ENCODE measurements at regions not wholly inside any gene's neighbourhood (a gene's known extent, or its start where the extent isn't known, plus 50 kb on each side); places are given as distances from the start of the nearest gene placed in this dataset.

DNA sequence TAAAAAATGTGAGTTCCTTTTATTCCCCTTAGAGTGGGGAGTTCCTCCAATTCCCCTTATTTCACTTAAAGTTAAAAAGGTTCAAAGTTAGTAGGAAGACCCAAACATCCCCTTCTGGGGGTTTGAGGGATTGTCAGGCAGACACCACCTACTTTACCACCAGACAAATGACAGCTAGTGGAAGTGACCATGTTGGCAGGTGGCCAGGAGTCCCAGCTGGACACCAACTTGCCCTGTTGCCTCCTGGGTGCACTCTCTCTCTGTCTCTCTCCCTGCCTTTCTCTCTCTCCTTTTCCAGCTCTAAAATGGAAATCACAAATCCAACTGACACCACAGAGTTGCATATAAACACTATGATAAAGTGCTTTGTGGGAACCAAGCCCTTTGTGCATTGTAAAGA, 307.7 kb upstream of the TLE4 start:
- DNase-seq (ENCODE audit: low read depth) = no peak

DNA sequence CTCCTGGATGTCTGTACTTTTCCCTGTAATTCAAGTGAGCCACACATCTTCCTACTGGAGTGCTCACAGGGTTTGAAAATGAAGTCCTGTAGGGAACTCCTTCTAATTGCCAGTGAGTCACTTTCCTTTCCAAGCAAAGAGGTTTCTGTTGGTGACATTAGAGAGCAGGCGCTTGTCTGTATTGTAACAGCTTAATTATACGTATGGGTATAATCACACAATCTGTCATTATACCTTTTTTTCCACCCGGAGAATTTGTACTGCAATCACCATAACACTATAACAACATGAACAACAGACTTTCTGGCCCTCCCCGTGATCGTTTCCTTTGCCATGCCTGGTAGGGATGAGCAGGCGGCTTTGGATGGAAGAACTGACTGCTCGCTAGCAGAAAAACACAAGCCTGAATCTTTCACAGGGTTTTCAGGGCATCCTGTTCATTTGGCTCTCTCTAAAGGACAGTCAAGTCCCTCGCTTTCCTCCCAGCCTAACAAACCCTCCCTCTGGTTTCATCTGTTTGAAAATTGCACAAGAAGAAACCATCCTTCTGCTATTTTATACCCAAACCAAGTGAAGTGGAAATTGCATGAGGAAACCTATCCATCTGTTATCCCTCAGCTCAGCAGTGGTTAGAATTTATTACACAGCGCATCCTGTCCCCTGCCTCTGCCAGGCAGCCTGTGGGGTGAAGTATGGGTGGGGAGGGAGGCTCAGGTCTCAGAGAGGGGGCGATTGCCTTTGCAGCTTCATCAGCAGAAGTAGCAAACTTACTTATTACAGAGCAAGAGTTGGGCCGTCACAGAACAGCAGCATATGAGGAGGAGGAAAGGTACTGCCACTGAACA, 307.0 kb upstream of the TLE4 start:
- no peak for DNase-seq (ENCODE audit: low read depth)

DNA sequence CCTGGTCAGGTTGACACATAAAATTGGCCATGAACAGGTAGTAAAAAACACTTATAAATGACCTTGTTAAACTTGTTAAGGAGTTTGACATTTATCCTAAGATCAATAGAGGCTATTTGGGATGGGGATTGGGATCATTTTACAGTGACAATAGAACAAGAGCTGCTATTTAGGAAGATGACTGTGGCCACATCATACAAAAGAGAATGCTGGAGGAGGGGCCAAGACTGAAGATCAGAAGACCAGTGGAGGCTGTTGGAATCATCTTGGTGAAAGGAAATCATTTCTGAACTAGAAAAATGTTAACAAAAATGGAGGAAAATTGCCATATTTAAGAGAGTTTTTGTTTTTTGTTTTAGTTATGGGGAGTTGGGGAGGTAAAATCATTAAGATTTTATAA, 304.8 kb upstream of the TLE4 start:
- no peak for DNase-seq (ENCODE audit: low read depth)

DNA sequence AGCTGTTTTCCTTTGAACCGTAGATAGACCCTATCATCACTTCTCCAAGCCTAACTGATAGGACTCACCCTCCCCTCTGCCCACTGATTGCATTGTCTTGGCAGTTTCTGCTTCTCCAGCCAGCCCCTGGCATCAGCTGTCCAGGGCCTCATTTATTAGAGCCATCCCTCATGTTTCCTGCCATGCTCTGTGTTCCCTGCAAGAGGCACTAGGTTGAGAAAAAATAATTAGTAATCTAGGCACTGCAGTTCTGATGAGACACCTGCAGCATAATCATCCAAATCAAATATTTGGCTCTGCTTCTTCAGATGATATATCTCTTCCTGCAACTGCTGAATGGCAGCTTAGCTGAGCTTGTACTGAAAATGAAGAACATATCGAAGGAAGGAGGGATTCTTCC, 303.0 kb upstream of the TLE4 start:
- no peak for DNase-seq (ENCODE audit: low read depth)

DNA sequence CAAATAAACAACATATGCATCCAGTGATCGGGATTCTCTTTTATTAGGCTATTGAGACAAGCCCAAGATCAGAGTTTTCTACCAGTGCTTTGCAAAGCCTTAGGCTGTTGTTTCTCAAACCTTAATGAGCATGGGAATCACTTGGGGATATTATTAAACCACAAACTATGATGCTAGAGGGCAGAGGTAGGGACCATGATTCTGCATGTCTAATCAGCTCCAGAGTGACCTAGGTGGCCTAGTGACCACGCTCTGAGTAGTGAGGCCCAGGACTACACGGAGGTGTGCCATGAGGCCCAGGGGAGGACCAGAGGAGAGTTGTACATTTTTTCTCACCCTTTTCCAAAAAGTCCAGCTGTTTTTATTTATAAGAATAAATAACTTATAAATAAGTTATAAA, 298.5 kb upstream of the TLE4 start:
- no peak for DNase-seq (ENCODE audit: low read depth)

DNA sequence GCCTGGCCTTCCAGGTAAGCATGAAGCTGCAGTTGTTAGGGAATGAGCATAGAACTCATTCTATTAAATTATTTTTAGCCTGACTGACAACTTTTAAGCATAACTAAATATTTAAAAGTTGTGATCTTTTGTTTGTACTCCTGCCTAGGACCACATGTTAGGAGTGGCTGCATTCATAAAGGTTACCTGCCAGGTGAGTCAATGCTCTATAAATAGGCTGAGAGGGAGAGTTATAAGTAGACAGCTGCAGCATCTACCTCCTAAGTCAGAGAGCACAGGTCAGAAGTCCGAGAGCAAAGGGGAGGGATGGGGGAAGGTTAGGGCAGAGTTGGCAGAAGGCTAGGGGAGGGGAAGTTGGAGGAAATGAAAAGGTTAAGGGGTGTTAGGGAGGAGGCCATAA, 292.4 kb upstream of the TLE4 start:
- DNase-seq (ENCODE audit: low read depth) = no peak

DNA sequence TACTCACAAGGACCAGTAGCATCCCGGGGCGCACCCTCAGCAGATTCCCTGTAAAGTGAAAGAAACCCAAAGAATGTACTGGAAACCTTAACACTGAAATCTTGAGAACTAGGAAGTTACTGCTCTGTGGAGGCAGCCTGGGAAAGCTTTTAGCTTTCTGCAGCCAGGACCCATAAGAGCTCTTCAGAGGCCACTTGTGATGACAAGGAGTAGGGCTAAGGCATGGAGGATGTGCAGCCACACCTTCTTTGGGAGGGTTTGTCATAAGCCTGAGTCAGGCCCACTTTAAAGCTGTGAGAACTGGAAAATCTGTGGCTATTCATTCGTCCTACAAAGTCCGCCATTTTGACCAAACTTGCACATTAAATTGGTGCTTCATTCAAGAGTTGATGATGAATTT, 291.1 kb upstream of the TLE4 start:
- no peak for DNase-seq (ENCODE audit: low read depth)

DNA sequence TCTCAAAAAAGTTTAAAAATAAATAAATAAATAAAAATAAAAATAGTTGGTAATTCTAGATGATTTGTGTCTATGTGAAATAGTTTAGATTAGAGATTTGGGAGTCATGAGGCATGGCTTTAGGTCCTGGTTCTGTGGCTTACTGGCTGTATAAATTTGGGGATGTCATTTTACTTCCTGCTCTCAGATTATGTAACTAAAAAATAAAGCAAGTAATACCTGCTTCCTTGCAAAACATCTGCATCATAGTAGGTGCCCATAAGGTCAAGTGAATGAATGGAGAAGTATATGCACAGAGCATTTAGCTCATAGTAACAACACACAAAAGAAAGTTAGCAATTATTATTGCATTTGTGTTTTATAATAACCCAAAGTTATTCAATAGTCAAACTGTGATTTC, 287.7 kb upstream of the TLE4 start:
- DNase-seq (ENCODE audit: low read depth) = no peak

DNA sequence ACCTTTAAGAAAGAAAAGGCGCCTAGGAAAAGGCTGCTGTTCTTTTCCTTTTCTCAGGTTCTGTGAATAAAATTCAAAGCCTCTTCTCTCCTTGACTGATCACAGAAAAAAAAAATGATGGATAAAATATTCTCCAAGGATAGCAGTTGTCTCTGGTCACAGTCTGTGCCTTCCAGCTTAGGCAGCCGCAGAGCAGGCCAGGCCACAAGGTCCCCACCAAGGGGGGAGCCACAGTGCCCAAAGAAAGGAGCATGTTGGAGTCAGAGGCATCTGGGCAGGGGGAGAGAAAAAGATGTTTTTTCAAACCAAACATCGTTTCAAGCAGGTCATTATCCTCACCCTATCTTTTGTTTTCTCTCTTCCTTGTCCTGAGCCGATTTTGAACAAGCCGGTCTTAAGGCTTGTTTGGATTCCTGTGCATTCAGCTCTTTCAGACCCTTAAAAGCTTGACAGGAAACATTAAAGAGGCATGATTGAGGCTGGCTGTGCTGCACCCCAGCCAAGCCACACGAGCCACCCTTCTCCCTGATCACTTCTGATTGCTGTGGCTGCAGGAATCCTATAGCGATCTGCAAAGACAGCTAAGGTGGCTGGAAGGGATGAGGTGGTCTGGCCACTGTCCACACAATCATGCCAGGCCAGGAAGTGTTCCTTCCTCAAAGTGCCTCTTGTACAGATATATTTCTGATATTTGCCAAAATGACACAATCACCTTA, 284.6 kb upstream of the TLE4 start:
- DNase-seq (ENCODE audit: low read depth) = no peak

DNA sequence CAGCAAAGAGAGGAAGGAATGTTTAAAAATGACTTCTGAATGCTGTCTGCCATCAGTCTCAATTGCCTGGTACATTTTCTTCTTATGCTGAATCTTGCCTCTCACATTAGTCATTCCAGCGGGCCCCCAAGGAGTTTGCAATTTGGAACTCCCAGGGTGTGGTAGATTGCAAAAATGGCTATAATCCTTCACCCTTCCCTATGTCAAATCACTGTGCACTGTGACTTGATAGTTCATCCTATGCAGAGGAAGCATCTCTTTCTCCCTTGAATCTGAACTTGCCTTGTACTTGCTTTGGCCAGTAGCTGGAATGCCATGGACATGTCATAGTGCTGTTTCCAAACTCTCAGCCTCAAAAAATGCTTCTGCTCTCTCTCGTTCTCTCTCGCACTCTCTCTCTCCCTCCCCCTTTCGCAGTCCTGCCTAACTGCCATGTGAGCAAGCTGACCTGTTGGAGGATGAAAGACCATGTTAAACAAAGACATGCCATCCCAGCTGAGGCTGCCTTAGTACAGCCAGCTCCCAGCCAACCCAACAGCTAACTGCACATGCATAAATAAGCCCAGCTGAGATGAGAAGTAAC, 284.0 kb upstream of the TLE4 start:
- no peak for DNase-seq (ENCODE audit: low read depth)

DNA sequence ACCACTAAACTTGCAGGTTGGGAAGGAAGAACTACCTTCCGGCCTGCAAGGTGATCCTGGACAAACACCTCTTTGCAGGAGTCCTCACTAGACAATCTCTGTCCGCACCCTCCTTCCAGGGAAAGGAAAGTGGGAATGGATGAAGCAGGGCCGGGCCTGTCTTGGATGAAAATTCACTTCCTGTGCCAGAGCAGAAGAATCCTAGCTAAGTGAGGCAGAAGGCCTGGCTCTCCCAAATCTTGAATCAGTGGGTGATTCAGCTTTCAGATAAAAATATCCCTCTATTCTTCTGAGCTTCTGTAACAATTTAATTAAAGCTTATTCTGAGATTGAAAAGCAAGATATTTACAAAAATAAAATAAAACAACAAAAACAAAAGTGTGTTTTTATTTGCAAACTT, 281.9 kb upstream of the TLE4 start:
- no peak for DNase-seq (ENCODE audit: low read depth)

DNA sequence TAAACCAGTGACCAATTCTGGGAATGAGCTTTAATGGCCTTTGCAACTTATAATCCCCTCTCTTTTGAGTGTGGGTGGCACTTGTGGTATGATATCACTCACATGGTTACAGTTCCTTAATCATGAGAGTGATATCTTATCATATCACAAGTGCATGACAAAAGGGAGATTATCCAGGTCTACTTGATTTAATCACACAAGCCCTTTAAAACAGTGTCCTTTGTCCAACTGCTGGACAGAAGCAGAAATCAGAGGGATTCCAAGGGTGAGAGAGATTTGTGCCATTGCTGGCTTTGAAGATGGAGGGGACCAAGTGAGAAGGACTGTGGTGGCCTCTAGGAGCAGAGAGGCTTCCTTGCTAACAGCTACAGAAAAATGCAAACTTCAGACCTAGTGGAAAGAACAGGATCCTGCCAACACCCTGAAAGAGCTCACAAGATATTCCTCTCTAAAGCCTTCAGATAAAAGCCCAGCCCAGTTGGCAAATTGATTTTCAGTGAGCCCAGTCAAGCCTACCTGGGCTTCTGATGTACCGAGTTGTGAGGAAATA, 279.0 kb upstream of the TLE4 start:
- DNase-seq (ENCODE audit: low read depth) = no peak

DNA sequence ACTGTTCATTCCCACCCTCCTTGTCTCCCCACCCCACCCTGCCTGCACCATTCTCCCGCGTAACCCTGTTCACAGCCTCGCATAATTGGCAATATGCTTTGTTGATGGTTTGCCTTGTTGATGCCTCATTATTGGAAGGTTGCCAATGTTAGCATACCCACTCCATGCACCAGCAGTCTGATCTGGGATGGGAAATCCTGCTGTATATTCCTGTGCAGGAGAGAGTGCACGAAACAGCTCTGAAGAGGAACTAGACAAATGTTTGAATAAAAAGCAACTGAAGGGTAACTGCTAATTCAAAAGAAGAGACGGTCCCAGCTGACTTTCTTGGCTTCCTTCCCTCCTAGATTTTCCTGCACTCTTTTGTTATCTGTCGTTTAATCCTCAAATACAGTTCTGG, 271.7 kb upstream of the TLE4 start:
- DNase-seq (ENCODE audit: low read depth) = no peak

DNA sequence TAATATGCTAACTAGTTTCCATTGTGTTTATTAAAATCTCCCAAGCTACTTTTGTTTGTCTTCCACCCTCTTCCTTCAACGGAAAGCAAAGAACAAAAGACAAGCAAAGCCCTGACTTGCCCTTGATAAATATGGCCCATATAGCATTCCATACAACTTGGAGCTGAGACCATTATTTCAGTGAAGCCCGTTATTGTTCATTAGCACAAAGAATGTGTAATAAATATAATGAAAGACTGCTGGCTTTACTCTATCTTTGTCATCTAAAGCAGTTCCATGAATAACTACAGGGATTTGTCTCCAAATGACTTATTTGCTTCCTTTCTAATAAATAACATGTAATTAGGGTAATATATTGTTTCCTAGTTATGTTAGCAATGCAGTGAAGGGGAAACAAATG, 270.7 kb upstream of the TLE4 start:
- DNase-seq (ENCODE audit: low read depth) = no peak

DNA sequence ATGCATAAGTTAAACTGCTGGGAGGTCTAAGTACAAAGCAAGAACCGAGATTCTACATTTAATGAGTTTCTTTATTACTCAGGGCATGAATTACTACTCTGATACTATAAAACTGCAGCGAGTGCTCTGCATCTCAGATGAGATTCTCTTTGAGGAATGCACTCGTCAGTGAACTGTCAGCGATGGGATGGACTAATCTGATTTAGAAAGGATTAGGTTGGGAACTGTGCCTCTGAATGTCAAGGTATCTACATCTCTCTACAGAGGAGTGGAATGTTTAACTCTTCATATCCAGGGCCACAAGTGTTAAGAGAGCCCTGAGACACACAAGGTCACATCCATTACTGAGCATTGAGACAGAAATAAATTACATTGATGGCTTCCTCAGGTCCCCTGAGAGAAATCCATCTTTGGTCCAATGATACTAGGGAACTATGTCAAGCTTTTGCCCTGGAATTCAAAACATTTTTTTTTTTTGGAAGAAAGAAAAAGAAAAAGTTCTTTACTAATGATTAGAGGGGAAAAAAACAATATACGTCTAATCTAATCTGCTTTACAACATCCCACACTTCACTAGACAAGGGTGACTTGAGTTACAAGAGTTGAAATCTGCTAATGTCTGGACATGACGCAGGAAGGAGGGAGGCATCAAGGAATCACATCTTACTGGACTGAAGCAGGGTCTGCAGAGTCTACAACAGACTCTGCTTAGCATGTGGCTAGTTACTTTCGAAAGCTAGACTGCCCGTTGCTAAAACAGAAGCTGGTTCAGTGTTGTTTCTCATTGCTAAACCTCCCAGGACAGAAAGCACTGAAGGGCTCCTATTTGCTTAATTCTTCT, 270.0 kb upstream of the TLE4 start:
- DNase-seq (ENCODE audit: low read depth) = no peak

DNA sequence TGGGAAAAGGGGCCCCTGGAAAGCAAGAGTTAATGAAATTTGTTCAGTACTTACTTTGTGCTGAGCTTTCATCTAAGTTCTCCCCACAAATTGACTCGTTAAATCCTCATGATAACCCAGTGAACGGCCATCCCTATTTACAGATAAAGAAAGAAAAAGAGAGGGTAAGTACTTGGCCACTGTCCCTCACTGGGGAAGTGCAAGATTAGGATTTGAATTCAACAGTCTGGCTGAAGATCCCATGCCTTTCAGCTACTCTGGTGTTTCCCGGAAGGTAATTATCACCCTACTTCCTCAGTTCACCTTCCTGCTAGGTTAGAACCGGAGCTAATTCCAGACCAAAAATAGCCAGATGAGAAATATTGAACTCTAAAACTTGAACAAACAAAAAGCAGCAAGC, 269.2 kb upstream of the TLE4 start:
- no peak for DNase-seq (ENCODE audit: low read depth)

DNA sequence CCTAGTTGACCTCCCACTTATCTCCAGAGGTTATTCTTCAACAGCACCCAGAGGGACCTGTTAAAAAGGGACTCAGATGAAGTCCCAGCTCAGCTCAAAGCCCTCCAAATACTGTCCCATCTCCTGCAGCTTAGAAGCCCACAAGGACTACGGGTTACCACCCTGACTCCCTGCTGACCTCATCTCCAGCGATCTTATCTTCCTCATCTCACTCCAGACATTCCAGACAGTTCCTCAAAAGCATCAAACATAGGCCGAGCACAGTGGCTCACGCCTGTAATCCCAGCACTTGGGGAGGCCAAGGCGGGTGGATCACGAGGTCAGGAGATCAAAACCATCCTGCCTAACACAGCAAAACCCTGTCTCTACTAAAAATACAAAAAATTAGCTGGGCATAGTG, 263.8 kb upstream of the TLE4 start:
- no peak for DNase-seq (ENCODE audit: low read depth)

DNA sequence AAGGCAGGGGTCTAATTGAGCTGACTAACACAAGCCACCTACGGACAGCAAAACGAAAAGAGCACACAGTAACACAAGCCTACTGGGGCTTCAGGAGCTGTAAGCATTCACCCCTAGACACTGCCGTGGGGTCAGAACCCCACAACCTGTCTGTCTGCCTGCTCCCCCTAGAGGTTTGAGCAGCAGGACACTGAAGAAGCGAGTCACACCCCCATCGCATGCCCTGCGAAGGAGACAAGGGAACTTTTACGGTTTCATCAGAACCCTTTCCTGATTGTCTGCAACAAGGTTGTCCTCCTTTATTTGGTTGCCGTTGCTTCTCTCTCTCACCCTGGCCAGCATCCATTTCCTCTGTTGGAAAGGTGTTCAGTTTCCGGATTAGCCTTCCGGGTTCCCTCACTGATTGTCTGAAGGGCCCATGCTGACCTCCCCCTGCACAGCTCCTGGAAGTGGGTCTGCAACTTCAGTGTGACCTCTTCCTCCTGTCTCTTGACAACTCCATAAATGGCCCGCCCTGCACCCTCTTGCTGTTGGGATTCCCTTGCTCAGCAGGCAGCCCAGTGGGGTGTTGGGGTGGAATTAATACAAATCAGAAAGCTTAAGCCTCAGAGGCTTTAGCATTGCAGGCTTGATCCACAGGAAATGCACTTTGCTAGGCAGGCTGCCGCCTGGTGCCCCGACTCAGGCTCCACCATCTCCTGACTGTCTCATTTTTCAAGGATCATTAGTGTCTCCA, 258.9 kb upstream of the TLE4 start:
- no peak for DNase-seq (ENCODE audit: low read depth)

DNA sequence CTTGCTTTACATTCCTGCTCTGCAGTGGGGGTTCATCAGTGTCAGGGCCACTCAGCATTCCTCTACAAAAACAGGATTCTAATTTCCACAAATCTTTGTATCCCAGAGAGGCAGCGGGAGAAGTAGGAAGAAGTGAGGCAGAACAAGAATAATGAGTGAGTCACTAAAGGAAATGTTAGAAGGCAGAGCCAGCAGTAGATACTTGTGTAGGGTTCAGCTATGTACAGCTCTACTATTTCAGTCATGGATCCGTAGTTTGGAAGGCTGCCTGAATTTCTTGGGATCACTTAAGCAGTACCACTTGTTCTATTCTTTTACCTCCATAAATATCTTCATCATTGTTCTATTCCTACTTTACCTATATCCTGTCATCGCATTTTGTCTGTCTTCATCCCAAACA, 246.3 kb upstream of the TLE4 start:
- no peak for DNase-seq (ENCODE audit: low read depth)

DNA sequence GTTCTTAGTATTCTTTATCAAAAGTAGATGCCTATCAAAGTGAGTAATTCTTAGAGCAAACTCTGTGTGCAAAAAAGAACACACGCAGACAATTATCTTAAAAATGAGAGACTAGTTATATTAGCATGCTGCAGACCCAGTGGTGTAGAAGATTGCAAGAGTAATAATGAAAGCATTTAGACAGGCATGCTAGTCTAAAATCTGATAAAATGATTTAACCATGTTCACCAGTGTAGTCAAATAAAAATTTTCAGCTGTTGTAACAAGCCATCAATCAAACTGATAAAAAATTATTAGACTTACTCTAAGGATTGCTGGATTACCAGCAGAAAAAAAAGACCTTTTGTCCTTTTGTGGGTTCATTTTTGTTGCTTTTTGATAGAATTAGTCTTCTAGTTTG, 241.9 kb upstream of the TLE4 start:
- DNase-seq (ENCODE audit: low read depth) = no peak

DNA sequence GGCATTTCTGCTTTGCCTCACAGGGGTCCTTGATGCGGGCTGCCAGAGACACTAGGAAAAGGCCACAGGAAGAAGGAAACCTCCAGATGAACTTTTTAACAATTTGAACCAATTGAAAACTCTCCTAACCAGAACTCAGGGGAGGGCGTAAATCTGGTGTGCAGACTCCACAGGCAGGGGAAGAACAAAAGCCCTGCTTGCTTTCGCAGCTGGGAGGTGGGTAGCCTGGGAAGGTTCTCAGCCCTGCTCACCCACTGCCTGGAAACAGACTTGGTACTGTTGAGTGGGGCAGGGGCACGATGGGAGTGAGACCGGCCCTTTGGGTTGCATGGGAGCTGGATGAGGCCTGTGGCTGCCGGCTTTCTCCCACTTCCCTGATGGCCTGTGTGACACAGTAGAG, 237.8 kb upstream of the TLE4 start:
- no peak for DNase-seq (ENCODE audit: low read depth)

DNA sequence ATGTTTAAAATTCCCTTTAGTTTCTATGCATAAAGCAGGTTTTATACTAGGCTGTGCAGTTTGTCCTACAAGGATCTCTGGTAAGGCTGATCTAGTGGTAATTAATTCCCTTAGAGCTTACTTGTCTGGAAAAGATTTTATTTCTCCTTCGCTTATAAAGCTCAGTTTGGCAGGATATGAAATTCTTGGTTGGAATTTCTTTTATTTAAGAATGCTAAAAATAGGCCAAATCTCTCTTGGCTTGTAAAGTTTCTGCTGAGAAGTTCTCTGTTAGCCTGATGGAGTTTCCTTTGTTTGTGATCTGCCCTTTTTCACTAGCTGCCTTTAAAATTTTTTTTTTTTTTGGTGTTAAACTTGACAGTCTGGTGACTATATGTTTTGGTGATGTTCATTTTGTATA, 237.1 kb upstream of the TLE4 start:
- no peak for DNase-seq (ENCODE audit: low read depth)

Data from activated T-cell treated with anti-CD3 and anti-CD28 coated beads for 1 hour (primary cell).